GM21381 (cell line): ENCODE measurements at regions not wholly inside any gene's neighbourhood (a gene's known extent, or its start where the extent isn't known, plus 50 kb on each side); places are given as distances from the start of the nearest gene placed in this dataset.
"Not testable (repeated sequence)": the region's sequence is repeated elsewhere in the genome, so short reads cannot be mapped to it uniquely, and the experiment has no call there.

Experiments used
- ATAC-seq: cut with Tn5 transposase; IDR thresholded peaks from one replicate; pipeline ENCODE4 v1.9.1; 2021; ENCODE audit warnings: mild to moderate bottlenecking, moderate library complexity; ENCODE audit not compliant: unreplicated experiment

DNA sequence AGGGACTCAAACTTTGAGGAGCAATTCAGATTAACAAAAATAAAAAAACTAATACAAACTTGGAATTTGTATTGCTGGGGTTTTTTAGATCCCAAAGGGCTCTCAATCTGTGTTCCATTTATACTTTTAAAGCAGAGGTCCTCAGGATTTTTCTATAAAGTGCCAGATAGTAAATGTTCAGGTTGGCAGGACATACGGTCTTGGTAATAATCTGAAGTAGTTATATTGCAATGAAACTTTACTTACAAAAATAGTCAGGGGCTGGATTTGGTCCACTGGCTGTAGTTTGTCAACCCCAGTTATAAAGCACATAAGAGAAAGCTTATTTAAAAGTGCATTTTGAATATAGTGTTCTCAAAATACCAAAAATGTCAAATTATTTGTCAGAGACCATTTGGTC lies 164.1 kb upstream of the CTSO start:
- ATAC-seq: no peak

DNA sequence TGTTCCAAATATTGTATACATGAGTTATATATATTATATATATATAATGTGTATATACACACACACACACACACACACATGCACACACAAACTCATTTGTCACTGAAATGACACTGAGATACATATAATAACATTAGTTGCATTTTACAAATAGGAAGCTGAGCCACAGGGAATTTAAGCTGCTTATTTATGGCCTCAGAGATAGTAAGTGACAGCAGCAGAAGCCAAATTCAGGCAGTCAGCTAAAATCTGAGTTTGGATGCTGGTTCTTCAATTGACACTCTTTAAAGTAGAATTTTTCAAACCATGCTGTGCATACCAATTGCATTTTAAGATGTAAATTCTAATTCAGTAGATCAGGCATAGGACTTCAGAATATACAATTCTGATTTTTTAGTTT lies 163.3 kb upstream of the CTSO start:
- ATAC-seq: no peak

DNA sequence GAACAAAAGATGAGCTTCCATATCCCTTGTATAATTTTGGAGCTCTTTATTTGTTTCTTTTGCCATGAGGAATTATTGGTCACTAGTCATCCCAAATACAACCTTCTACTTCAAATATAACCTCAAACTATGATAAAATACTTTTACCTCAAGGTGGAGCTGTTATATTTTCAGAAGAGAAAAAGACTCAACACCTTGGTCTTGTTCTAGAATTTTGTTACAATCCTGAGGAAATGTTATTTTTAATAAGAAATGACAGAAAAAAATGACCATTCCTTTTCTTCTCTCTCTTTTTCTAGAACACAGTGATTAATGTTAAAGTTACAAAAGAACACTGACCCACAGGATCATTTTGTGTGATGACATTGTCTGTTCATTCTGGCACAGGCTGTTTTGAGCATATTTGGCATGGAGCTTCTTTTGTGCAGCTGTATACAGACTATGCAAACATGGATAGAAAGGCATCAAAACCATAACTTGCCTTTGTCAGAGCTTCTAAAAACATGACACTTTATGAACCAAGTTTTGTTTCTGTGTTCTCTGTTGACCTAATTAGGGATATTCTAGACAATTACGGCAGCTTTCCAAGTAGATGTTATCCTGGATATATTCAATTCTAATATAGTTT lies 159.6 kb upstream of the CTSO start:
- ATAC-seq: no peak

DNA sequence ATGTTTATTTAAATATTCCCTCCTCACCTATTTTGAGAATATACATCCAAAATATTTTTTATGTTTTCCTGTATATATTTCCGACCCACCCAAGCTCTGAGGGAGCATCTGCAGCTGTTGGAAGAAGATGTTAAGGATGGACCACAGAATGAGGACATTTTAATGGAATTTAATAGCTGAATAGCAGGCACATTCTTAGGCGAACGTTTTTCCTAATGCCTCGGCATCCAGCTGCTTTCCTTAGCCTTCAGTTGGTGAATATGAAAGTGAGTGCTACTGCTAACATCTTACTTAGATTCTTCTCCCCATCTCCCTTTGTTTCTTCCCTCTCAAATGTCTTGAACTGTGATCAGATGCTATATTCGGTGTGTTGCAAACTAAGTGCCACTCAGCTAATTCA lies 158.0 kb upstream of the CTSO start:
- ATAC-seq: no peak

DNA sequence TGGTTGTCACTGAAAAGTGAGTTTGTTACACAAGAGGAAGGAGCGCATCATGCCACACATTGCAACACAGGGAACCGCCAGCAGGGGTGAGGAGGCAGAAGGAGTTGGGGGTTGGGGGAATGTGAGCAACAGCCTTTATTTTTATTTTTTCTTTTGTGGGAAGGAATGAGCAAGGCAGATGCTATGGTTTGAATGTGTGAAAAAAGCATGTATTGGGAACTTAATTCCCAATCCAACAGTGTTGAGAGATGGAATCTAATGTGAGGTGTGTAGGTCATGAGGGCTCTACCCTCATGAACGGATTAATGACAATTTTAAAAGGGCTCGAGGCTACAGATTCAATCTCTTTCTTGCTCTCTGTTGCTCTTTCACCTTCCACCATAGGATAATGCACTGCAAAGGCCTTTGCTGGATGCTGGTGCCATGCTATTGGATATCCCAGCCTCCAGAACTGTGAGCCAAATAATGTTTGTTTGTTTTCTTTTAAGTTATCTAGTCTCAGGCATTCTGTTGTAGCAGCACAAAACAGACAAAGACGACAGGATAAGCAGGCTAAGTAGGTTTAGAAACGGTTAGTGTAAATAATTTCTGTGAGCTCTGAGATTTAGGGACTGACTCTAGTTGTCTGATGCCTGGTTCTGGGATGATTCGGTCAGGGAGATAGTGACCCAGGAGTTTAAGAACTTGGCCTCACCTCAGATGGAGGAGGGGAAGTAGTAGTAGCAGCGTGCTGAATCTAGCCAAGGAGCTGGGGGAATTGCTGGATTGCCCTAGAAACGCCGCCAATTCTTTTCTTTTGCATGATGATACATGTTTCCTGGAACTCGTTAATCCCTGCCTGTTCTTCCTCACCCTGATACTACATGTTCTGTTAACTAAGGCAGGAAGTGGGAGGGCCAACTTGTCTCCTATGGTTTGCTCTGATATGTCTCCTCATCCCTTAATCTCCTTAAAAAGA lies 156.6 kb upstream of the CTSO start:
- no peak for ATAC-seq

DNA sequence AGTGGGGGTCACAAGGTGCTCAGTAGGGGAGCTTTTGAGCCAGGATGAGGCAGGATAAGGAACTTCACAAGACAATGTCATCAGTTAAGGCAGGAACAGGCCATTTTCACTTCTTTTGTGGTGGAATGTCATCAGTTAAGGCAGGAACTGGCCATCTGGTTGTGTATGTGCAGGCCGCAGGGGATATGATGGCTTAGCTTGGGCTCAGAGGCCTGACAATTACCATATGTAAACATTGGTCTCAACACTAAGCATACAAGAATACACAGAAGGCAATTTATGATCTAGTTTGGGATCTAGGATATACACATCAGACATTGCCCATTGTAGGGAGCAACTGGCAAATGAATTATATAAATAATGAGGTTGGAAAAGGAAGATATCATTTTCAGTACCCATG lies 155.4 kb upstream of the CTSO start:
- ATAC-seq: not testable (repeated sequence)

DNA sequence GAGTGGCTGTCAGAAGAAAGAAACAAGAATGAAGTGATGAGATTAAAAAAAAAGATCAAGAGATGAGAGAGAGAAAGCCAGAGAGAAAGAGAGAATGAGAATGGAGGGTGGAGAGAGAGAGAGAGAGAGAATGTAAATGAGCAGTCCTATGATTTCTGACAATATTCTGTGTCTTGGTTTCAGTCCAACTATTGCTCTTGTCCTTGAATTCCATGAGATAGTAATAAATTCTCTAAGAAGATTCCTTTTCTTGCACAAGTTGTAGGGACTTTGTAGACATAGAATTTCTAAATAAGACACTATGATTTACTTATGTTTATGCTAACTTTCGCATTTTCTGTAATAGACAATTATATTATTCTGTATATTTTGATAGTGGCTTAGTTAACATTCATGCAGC lies 149.6 kb upstream of the CTSO start:
- no peak for ATAC-seq

DNA sequence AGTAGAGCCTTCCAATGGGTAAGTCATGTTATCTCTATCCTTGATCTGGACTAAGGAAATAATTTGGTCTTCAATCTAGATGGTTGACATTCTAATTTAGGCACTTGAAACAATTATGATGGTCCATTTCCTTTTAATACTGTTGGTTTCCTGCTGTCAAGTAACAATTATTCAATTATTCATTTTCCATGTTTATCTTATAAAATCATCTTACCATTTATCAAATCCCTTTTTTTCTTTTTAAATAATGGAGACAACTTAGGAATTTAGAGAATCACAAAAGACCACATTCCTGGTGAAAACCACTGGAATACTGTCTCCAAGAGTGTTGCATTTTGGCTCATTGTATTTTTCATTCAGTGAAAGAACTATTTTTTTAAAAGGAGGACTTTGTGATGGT lies 148.7 kb upstream of the CTSO start:
- ATAC-seq: no peak

DNA sequence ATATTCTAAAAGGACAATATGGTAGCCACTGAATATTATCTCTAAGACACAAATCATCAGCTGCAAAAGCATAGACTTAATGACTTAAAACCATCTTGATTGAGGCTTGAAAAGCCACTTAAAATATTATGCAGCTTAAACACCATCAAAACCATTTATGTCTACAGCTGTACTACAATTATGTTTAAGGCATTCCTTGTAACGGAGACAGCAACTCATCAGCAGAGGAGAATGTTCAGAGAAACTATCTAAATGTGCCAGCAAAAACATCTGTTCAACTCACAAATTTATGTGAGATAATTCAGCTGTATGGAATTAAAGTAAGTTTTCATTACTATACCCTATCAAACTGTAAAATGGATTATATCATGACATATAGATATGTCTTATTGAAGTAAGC lies 147.9 kb upstream of the CTSO start:
- ATAC-seq: no peak

DNA sequence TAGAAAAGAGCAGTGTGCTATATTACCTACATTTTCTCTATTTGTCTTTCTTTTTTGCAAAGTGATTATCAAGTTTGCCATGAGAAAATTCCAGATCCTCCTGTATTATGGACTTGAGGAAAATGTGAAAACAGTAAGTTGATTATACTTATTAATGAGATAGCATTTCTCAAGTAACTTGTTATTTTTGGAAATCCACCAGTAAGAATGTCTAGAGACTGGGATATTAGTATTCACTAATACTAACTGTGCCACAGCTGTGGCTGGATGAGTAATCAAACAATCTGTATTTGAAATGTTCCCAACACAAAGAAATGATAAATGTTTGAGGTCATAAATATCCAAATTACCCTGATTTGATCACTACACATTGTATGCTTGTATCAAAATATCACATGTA lies 147.0 kb upstream of the CTSO start:
- ATAC-seq: no peak

DNA sequence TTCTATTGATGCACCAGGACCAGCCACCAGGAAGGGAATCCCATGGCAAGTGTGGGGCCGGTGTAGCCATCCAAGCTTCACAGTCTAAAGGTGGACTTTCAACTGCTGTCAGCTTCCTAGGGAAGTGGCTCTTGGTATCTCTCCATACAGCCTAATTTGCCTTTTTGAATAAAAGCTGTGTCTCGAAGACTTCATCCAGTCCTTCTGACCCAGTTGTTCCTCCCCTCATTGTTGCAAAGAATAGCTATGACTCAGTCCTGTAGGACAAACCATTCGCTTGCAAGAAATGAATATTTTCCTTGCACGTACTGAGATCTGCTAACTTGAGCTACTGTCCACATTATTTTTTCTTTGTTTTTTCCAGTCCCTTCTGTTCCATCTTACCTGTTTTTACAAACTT lies 145.1 kb upstream of the CTSO start:
- ATAC-seq: no peak

DNA sequence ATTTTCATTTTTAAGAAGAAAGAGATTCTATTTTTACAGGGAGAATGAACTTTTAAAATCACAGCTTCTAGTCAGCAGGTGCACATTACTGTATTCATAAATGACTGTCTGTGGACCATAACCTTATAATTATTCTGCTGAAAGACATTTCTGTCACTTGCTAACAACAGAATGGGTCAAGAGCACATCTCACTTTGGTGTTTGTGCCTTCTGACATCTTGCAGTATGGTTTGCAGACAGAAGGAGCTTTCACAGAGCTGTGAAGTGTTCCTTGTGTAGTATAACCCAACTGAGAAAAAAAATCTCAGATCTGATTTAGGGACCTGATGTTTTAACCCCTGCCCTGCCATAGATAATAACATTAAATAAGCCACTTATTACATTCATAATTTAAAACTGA lies 131.4 kb upstream of the CTSO start:
- no peak for ATAC-seq

DNA sequence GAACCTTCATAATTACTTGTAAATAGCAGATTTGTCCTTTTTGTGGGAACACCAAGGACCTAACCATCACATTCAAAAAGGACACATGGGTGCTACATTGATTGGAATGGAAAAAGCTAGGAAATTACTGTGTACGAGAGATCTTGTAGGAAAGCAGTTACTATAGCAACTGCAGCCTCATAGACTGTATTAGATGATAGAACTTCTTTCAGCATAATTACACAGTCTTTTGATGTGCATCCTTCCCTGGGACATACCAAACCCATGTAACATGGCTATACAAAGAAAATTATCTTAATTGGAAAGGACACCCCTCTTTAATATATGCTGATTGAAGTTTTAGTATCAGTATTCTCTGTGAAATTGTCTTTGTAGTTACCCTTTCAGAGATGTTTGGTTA lies 130.7 kb upstream of the CTSO start:
- no peak for ATAC-seq

DNA sequence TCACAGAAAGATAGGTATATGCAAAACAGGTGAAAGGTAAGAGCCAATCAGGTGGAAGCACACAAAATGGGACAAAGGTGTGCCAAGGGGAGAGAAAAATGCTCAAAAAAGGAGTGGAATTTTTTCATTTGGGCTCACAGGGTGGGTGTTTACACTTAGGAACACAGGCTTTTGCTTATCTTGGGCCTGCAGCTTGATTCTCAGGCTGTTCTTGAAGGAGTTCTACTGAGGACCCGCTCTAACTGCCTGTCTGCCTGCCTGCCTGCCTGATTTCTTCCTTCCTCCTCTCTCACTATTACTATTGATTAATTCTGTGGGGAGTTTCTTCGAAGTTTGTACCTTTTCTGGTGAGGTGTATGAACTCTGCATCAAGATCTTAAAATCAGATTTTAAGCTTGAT lies 120.3 kb upstream of the CTSO start:
- no peak for ATAC-seq

DNA sequence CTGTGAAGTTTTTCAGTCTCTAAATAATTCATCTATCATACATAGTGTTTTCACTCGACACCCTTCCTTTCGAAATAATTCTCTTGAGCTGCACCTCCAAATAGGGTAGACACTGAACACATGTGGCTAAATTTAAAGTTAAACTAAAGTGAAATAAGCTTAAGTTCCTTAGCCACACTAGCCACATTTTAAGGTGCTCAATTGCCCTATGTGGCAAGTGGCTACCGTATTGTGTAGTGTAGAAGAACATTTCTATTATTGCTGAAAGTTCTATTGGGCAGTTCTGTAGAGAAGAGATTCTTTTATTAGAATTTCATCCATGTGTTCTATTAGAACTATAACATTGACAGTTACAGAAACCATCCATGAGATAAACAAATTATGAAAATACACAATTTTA lies 107.0 kb upstream of the CTSO start:
- ATAC-seq: no peak

DNA sequence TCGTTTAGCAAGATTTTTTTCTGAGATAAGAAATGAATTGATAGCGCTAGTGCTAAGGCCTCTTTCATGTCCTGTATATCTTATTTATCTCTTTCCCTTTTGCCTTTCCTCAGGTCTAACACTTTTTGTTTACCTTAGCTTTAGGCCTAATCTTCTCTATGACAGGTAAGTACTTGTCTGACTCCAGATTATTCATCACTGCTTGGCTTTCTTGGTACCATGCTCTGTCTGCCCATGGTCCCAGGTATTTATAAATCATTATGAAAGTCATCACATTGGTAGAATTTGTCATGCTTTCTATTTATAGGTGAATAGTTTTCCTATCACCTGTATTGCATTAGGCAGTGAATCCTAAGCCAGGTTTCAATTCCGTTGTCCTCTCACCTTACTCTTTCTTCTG lies 99.5 kb upstream of the CTSO start:
- ATAC-seq: no peak

DNA sequence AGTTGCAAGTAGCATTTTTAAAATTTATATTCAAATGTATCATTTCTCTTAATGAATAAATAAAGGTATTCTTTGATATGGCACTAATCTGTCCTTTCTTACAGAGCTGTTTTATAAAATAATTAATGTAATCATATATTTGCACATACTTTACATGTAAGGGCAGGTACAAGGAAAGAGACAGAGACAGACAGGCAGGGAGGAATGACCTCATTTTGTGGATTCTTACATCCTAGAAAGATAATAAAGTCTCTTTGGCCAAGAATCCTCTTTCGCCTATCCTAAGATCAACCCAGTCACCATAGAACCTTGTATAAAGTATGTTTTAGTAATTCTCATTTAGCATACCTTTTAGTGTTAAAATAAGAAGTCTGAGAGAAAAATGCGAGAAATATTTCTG lies 98.5 kb upstream of the CTSO start:
- ATAC-seq: no peak

DNA sequence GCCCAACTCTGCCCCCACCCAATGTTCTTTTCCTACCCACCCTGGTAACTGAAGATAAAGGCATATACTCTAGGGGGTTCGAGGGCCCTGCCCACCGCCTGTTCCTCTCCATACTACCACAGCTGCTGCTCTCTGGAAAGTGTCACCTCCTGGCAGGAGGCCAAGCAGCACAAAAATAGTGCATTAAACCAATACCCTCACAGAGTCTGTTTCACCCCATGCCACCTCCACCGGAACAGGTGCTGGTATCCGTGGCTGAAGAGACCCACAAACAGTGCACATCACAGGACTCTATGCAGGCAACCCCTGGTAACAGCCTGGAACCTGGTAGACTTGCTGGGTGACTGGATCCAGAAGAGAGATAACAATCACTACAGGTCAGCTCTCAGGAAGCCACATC lies 85.1 kb upstream of the CTSO start:
- ATAC-seq: no peak

DNA sequence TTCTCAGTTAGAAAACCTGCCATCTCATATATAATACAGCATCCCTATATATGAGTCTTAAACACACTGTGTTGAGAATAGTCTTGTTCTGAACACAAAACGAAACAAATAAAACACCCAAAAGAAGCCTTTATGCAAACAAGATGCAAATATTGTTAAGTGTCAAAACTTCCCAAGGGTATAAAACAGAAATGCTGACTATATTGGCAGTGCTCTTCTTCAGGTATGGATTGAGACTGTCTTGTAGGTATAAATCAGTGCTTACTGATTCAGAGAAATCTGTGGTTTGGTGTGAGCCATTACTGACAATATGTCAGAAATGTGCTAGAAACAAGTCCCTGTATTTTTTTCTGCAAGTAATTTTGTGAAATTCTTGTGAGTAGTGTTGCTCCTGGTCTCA lies 82.8 kb upstream of the CTSO start:
- ATAC-seq: no peak

DNA sequence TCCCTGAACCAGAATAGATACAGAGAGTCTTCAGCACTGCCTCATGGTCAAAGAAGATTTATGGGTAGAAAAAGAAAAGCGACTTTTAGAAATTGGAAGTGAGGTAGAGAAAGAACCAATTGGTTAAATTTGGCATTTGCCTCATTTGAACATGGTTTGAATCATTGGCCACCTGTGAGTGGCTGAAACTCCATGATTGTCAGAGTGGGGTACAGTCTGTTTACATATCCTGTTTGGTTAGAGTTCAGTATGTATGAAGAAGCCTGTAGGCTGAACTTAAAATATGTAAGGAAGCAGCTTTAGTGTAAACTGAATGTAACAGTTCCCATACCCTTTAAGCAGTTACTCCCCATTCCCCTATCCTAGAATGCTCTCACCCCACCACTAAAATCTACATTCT lies 76.0 kb upstream of the CTSO start:
- no peak for ATAC-seq

DNA sequence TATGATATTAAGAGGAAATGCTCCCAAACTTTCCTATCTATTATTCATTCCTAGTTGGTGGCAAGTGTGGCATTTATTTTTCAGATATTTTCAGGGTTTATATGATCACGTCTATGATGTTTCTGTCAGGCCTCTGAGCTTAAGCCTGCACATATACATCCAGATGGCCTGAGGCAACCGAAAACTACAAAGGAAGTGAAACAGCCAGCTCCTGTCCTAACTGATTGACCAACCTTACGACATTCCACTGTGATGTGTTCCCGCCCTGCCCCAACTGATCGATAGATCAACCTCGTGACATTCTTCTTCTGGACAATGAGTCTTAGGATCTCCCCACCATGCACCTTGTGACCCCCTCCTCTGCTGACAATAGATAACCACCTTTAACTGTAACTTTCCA lies 67.6 kb upstream of the CTSO start:
- ATAC-seq: no peak

DNA sequence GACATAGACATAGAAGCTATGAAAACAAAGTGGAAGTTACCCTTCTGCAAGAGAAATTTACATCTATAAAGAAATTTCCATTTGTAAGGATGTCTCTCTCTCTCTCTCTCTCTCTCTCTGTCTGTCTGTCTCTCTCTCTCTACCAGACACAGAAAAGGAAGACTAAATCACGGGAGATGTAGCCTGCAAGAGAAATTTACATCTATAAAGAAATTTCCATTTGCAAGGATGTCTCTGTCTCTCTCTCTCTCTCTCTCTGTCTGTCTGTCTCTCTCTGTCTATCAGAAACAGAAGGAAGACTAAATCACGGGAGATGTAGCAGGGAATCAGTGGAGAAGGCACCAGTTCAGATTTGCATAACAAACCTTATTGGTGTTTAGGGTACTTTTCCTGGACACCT lies 65.6 kb upstream of the CTSO start:
- ATAC-seq: no peak

DNA sequence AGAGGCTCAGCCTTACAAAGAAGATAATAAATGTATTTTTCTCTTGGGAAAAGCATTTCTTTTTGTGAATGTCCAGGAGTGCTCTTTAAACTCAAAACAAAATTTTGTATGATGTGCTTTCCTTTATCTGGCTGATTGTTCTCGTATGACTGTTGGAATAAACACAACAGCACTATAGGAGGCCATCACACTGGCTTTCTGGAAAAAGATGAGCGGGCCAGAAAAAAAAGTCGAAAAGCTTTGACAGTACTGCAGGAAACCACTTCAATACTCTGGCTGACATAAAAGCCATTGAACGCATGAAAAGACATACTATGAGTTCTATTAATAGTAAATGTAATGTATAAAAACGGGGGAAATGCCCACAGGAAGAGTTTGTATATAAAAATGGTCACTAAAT lies 64.7 kb upstream of the CTSO start:
- ATAC-seq: no peak
